CD14-positive monocyte (primary cell): ENCODE measurements at regions not wholly inside any gene's neighbourhood (a gene's known extent, or its start where the extent isn't known, plus 50 kb on each side); places are given as distances from the start of the nearest gene placed in this dataset.

Experiments
- DNase-seq, 3 donors: peaks; one replicate each; pipeline ENCODE4 v3.0.0-alpha.2; 2011 to 2022
- H2AFZ ChIP-seq: 2 replicates; pipeline ENCODE4 v1.6.0; 2012; ENCODE audit warnings: mild to moderate bottlenecking, low read depth, low read length, inconsistent platforms; ENCODE audit not compliant: insufficient read depth, poor library complexity, severe bottlenecking
- H3K27ac ChIP-seq, 2 donors: 1 replicate in 1 of 2; 2 replicates in 1 of 2; pipeline ENCODE4 v1.5.1; 2012 to 2013; ENCODE audit warnings: low read length in 2 of 2, control low read depth in 1 of 2, inconsistent platforms in 1 of 2, low read depth in 1 of 2, mild to moderate bottlenecking in 1 of 2
- H3K27me3 ChIP-seq, 2 donors: one replicate each; pipeline versions ENCODE4 v1.6.0 to v1.6.1; 2011 to 2013; ENCODE audit warnings: low read length in 2 of 2; ENCODE audit not compliant: control insufficient read depth in 2 of 2, insufficient read depth in 2 of 2
- H3K36me3 ChIP-seq, 2 donors: replicated peaks in 1 of 2; 1 replicate in 1 of 2; 2 replicates in 1 of 2; pipeline versions ENCODE4 v1.5.1 to v1.6.1; 2012 to 2013; ENCODE audit warnings: low read length in 2 of 2, control low read depth in 1 of 2, inconsistent platforms in 1 of 2, mild to moderate bottlenecking in 1 of 2; ENCODE audit not compliant: insufficient read depth in 2 of 2, control insufficient read depth in 1 of 2
- H3K4me1 ChIP-seq, 2 donors: 1 replicate in 1 of 2; 2 replicates in 1 of 2; pipeline versions ENCODE4 v1.5.1 to v1.6.1; 2012 to 2013; ENCODE audit warnings: low read length in 2 of 2, control low read depth in 1 of 2, inconsistent platforms in 1 of 2, mild to moderate bottlenecking in 1 of 2, moderate library complexity in 1 of 2; ENCODE audit not compliant: insufficient read depth in 2 of 2, control insufficient read depth in 1 of 2
- H3K4me2 ChIP-seq: replicated peaks from 2 replicates; pipeline ENCODE3; 2012; ENCODE audit warnings: low read length, moderate library complexity, mild to moderate bottlenecking; ENCODE audit not compliant: poor library complexity, severe bottlenecking; ENCODE audit errors: extremely low read depth
- H3K4me3 ChIP-seq, 3 experiments: fragments of 200-600 bp in 1 of 3; sonication (generic) in 1 of 3; replicated peaks in 1 of 3; 1 replicate in 2 of 3; 2 replicates in 1 of 3; pipeline ENCODE4 v1.5.1; 2011 to 2013; ENCODE audit warnings: low read length in 3 of 3, mild to moderate bottlenecking in 3 of 3, control low read depth in 2 of 3, low read depth in 2 of 3, inconsistent platforms in 1 of 3, moderate library complexity in 1 of 3
- H3K79me2 ChIP-seq: 2 replicates; pipeline ENCODE4 v1.6.0; 2012; ENCODE audit warnings: mild to moderate bottlenecking, control low read depth, inconsistent platforms, low read length, moderate library complexity; ENCODE audit not compliant: insufficient read depth
- H3K9ac ChIP-seq: 2 replicates; pipeline ENCODE4 v1.6.0; 2017; ENCODE audit warnings: low read length, mild to moderate bottlenecking; ENCODE audit not compliant: insufficient read depth, poor library complexity, severe bottlenecking
- H3K9me3 ChIP-seq, 2 donors: replicated peaks in 1 of 2; 1 replicate in 1 of 2; 2 replicates in 1 of 2; pipeline versions ENCODE4 v1.5.1 to v1.6.1; 2012 to 2013; ENCODE audit warnings: low read length in 2 of 2, control low read depth in 1 of 2; ENCODE audit not compliant: control insufficient read depth in 1 of 2, insufficient read depth in 1 of 2
- H4K20me1 ChIP-seq: 2 replicates; pipeline ENCODE4 v1.6.0; 2012; ENCODE audit warnings: mild to moderate bottlenecking, low read length, control low read depth, moderate library complexity; ENCODE audit not compliant: insufficient read depth
- H3K27ac Mint-ChIP-seq, 7 donors: one replicate each; pipeline ENCODE4 v1.8.0; 2020; ENCODE audit warnings: mild to moderate bottlenecking in 7 of 7, mixed read lengths in 7 of 7, moderate library complexity in 6 of 7, inconsistent platforms in 2 of 7
- H3K27me3 Mint-ChIP-seq, 3 donors: one replicate each; pipeline ENCODE4 v1.8.0; 2021 to 2022; ENCODE audit warnings: low read depth in 3 of 3, mild to moderate bottlenecking in 3 of 3, mixed read lengths in 3 of 3, moderate library complexity in 3 of 3, inconsistent platforms in 1 of 3
- H3K36me3 Mint-ChIP-seq, 2 donors: one replicate each; pipeline ENCODE4 v1.8.0; 2020; ENCODE audit warnings: mixed read lengths in 2 of 2, inconsistent platforms in 1 of 2, mild to moderate bottlenecking in 1 of 2
- H3K4me1 Mint-ChIP-seq: one replicate; pipeline ENCODE4 v1.8.0; 2020; ENCODE audit warnings: mild to moderate bottlenecking, mixed read lengths
- H3K4me3 Mint-ChIP-seq, 2 donors: one replicate each; pipeline ENCODE4 v1.8.0; 2020; ENCODE audit warnings: mild to moderate bottlenecking in 2 of 2, mixed read lengths in 2 of 2, moderate library complexity in 1 of 2
- H3K9me3 Mint-ChIP-seq, 7 donors: one replicate each; pipeline ENCODE4 v1.8.0; 2020 to 2022; ENCODE audit warnings: mixed read lengths in 7 of 7, mild to moderate bottlenecking in 6 of 7, moderate library complexity in 6 of 7, inconsistent platforms in 2 of 7
- WGBS: methylation state at CpG from one replicate; pipeline ENCODE4 v1.1.5; 2013; ENCODE audit warnings: missing lambda C conversion rate; ENCODE audit not compliant: insufficient coverage; 5-methylcytosine and 5-hydroxymethylcytosine counted together
- intact Hi-C, 2 donors: fragments of 100-400 bp; cut with micrococcal nuclease; formaldehyde crosslinking; loops; one replicate each; pipeline versions ENCODE4 v1.15.0 to v1.15.1; 2023
- TF ChIP-seq, protein P1 (sequence below): fragments of 200-600 bp; IDR thresholded peaks from one replicate; pipeline ENCODE4 v1.8.0; 2022; ENCODE audit warnings: antibody characterized with exemption, mild to moderate bottlenecking

DNA sequence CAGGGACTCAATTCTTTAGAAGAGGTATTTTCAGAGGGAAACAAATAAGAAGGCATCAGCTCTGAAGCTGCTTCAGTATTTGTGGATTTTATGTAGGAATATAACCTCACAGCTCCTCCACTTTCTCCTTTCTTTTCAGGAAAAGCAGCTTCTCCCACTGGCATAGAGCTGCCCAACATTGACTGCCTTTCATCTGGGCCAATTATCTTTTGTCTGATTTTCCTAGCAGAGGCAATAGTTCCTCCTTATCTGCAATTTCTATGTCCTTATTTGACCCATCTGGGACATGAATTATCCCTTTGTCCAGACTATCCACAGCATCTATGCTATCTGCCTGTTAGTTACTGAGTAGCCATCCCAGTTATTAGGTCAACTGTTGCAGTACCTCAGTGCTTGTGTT is 1671.2 kb upstream of the ACO1 start:
- no peak overlapping the region for H3K4me3 ChIP-seq
- no peaks in the 10 kb centered on the region for H3K4me1 ChIP-seq
- no peaks in the 10 kb centered on the region for H3K9me3 ChIP-seq
- Mint-ChIP-seq H3K9me3 (peaks cover 0 to 5% (median 0%) of the 10 kb centered on the region in 7 donors), H3K27ac (no peak overlapping the region), H3K4me3 (no peak overlapping the region), H3K36me3 (no peaks in the 10 kb centered on the region), H3K4me1 (no peaks in the 10 kb centered on the region), H3K27me3 (peaks cover 0 to 1% (median 0%) of the 10 kb centered on the region in 3 donors)
- TF ChIP-seq, protein P1, sequence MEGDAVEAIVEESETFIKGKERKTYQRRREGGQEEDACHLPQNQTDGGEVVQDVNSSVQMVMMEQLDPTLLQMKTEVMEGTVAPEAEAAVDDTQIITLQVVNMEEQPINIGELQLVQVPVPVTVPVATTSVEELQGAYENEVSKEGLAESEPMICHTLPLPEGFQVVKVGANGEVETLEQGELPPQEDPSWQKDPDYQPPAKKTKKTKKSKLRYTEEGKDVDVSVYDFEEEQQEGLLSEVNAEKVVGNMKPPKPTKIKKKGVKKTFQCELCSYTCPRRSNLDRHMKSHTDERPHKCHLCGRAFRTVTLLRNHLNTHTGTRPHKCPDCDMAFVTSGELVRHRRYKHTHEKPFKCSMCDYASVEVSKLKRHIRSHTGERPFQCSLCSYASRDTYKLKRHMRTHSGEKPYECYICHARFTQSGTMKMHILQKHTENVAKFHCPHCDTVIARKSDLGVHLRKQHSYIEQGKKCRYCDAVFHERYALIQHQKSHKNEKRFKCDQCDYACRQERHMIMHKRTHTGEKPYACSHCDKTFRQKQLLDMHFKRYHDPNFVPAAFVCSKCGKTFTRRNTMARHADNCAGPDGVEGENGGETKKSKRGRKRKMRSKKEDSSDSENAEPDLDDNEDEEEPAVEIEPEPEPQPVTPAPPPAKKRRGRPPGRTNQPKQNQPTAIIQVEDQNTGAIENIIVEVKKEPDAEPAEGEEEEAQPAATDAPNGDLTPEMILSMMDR, result no peak
- H3K27me3 ChIP-seq, result no peaks in the 10 kb centered on the region
- no peak overlapping the region for H2AFZ ChIP-seq
- intact Hi-C loops, result no loop called here
- H4K20me1 ChIP-seq, result no peaks in the 10 kb centered on the region
- H3K9ac ChIP-seq, result no peak overlapping the region
- H3K4me2 ChIP-seq, result no peak overlapping the region
- no peaks in the 10 kb centered on the region for H3K36me3 ChIP-seq
- H3K79me2 ChIP-seq, result no peaks in the 10 kb centered on the region
- no peak for DNase-seq
- H3K27ac ChIP-seq, result no peak overlapping the region

DNA sequence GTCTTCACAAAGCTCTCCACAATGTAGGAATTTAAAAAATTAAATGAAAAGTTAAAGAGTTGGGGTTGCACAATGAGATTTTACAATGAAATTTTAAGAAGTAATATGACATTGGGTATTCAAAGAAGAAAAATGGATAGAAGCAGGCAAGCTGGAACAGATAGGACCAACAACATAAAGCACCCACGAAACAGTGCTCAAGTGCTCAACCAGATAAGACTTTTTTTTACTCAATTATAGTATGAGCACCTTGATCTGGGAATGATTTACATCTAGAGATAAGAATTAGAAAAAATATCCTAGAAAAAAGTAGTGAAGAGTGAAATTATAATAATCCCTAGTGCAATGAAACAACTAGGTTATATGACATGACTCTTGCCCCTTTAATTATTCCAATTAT is 1670.1 kb upstream of the ACO1 start:
- Histone ChIP-seq H3K36me3 (no peaks in the 10 kb centered on the region), H4K20me1 (no peaks in the 10 kb centered on the region), H3K9ac (no peak overlapping the region), H3K4me2 (no peak overlapping the region), H3K27ac (no peak overlapping the region), H3K4me3 (no peak overlapping the region), H3K27me3 (no peaks in the 10 kb centered on the region), H3K9me3 (no peaks in the 10 kb centered on the region), H3K79me2 (no peaks in the 10 kb centered on the region), H2AFZ (no peak overlapping the region), H3K4me1 (no peaks in the 10 kb centered on the region)
- intact Hi-C loops, result no loop called here
- Mint-ChIP-seq H3K4me3 (no peak overlapping the region), H3K4me1 (no peaks in the 10 kb centered on the region), H3K9me3 (peaks cover 0 to 5% (median 0%) of the 10 kb centered on the region in 7 donors), H3K36me3 (no peaks in the 10 kb centered on the region), H3K27ac (no peak overlapping the region), H3K27me3 (peaks cover 0 to 1% (median 0%) of the 10 kb centered on the region in 3 donors)
- TF ChIP-seq, protein P1, result no peak
- no peak for DNase-seq
- no CpG with 5 or more reads among the region's 1 CpG for WGBS
